ENCODE measurements at regions not wholly inside any gene's neighbourhood (a gene's known extent, or its start where the extent isn't known, plus 50 kb on each side); places are given as distances from the start of the nearest gene placed in this dataset.

- no peak for TF ChIP-seq CTCF (IDR thresholded peaks at IDR 0.05; ENCODE audit: control insufficient read depth, insufficient read depth, low read depth, low read length, missing control alignments)
- no peak for DNase-seq (ENCODE audit: low read depth)
- H3K4me3 ChIP-seq (ENCODE audit: control insufficient read depth, low read depth, low read length) = no peak overlapping the region
These were observed 102.3 kb downstream of the EDN1 start for GRCh38 chr6:12392490-12392889.

GRCh38 chr6:12393100-12393499 lies 102.9 kb downstream of the EDN1 start:
- H3K4me3 ChIP-seq (ENCODE audit: control insufficient read depth, low read depth, low read length) = no peak overlapping the region
- no peak for DNase-seq (ENCODE audit: low read depth)
- no peak for TF ChIP-seq CTCF (IDR thresholded peaks at IDR 0.05; ENCODE audit: control insufficient read depth, insufficient read depth, low read depth, low read length, missing control alignments)

GRCh38 chr6:12394170-12394569 lies 104.0 kb downstream of the EDN1 start:
- H3K4me3 ChIP-seq (ENCODE audit: control insufficient read depth, low read depth, low read length) = no peak overlapping the region

GRCh38 chr6:12395898-12396297 lies 105.7 kb downstream of the EDN1 start:
- no peak overlapping the region for H3K4me3 ChIP-seq (ENCODE audit: control insufficient read depth, low read depth, low read length)
- TF ChIP-seq CTCF (IDR thresholded peaks at IDR 0.05; ENCODE audit: control insufficient read depth, insufficient read depth, low read depth, low read length, missing control alignments) = peak; percentile 49
- no peak for DNase-seq (ENCODE audit: low read depth)

More at GRCh38 chr6:12394170-12394569, 104.0 kb downstream of the EDN1 start:
- no peak for TF ChIP-seq CTCF (IDR thresholded peaks at IDR 0.05; ENCODE audit: control insufficient read depth, insufficient read depth, low read depth, low read length, missing control alignments)
- no peak for DNase-seq (ENCODE audit: low read depth)

GRCh38 chr6:12401200-12401599 lies 111.0 kb downstream of the EDN1 start:
- no peak for DNase-seq (ENCODE audit: low read depth)
- H3K4me3 ChIP-seq (ENCODE audit: control insufficient read depth, low read depth, low read length) = no peak overlapping the region
- TF ChIP-seq CTCF (IDR thresholded peaks at IDR 0.05; ENCODE audit: control insufficient read depth, insufficient read depth, low read depth, low read length, missing control alignments) = no peak

GRCh38 chr6:12403201-12403826 lies 113.2 kb downstream of the EDN1 start:
- no peak for DNase-seq (ENCODE audit: low read depth)
- H3K4me3 ChIP-seq (ENCODE audit: control insufficient read depth, low read depth, low read length) = no peak overlapping the region
- no peak for TF ChIP-seq CTCF (IDR thresholded peaks at IDR 0.05; ENCODE audit: control insufficient read depth, insufficient read depth, low read depth, low read length, missing control alignments)
